ENCODE measurements at regions not wholly inside any gene's neighbourhood (a gene's known extent, or its start where the extent isn't known, plus 50 kb on each side); places are given as distances from the start of the nearest gene placed in this dataset.
A peak's percentile ranks its signal among the peaks of the same experiment; 100 is the strongest.
"Not testable (repeated sequence)": the region's sequence is repeated elsewhere in the genome, so short reads cannot be mapped to it uniquely, and the experiment has no call there.

DNA sequence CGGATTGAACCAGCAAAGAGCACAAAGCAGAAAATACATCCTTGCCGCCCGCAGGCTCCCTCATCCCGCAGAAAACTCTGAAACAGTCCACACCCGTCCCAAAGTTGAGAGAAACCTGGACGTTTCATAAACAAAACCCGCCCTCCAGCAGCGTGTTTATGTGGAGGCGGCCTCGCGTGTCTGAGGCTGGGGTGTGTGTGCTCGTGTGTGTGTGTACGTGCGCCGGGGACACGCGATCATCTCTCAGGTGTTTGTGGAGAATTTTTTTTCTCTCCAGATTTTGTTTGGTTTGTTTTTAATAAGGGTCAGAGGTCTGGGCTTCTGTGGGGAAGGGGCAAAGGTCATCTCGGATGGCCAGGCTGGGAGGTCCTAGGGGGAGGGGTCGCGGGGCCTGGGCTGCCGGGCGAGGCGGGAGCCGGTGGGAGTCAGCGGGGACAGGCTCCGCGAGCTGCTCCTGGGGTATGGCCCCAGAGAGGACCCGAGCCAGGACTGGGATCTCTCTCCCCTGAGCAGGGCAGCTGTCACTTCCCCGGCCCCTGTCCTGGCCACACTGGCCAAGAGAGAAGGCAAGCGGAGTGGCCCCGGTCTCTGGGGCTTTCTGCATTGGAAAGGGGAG, 206.4 kb downstream of the C9orf50 start:
- no peak for DNase-seq (ENCODE audit: low read depth in 2 of 2)

DNA sequence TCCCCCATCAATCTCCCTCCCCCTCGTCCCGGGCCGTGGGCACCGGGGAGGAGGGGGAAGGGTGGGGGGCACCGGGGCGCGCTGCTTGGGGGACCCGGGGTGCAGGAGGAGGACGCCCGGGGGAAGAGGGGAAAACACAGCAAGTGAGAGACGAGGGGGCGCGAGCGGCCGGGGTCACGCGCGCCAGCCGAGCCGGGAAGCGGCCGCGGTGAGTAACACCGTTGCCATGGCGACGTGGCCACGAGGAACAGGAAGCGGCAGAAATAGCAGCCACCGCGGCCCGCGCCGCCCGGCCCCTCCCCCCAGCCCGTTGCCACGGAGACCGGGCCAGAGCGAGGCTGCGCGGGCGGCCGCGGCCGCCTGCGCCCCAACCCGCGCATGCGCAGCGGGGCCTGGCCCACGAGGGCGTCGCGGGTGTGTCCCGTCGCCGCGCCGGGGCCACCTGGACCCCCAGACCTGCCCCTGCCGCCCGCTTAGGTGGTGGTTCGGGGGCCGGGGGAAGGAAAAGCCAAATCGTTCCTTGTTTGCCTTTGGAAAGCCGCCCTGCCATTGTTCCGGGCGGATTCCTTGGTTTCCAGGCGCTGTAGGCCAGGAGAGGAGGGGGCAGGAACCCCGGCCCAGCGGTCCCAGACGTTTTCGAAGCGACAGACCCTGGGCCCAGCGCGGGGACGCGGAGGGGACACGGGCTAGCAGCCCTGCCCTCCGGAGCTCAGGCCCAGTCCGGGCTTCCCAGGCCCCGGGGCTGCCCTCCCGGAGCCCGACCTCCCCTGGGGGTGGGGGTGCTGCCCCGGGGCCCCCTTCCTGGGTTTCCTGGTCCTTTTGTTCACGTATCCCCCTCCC, 207.1 kb downstream of the C9orf50 start:
- DNase-seq (ENCODE audit: low read depth in 2 of 2), result peak; percentile 92 to 94

DNA sequence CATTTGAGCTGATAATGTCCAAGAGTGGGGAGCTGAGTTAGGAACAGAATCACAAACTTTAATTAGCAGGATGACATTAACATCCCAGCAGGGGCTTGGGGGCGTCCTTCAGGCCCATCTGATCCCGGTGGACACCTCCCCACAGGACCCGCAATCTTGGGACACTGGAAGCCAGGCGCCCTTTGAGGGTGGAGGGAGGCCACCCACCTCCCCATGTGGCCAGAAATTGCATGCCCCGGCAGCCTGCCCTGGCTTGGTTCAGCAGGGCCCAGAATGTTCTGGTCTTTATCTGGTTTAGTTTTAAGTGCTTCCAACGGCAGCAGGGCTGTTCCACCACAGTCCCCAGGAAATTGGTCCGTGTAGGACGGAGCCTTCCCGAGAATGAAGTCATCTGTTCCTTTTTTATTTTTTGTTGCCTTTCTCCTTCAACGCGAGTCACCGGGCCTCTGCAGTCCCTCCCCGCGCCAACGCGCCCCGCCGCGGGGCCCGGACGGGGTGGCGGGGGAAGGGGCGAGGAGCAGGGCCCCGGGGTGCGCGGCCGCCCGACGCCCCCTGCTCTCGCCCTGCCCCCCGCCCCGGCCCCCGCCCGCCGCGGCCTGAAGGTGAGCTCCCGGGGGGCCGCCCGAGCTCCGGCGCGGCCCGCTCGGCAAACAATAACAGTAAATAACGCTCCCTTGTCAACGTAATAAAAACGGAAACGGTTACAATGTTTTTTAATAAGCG, 207.9 kb downstream of the C9orf50 start:
- DNase-seq (ENCODE audit: low read depth in 2 of 2), result peak; percentile 61 to 66

DNA sequence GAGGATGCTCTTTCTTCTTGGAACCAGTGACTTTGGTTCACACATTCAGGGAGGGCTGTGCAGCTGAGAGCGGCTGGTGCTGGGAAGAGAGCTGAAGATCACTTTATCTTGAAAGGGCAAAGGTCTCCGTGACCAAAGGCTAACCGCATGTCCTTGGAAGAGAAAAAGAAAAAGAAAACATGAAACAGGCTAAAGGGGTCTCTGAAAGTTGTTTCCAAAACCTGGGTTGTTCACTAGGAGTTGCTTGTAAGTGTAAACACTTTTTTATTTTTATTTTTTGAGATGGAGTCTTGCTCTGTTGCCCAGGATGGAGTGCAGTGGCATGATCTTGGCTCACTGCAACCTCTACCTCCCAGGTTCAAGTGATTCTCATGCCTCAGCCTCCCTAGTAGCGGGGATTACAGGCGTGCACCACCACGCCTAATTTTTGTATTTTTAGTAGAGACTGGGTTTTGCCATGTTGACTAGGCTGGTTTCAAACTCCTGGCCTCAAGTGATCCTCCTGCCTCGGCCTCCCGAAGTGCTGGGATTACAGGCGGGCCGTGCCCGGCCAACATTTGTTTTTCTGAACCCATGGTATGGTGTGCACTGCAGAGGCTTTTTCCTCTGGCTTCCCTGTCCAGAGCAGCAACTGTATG, 208.6 kb downstream of the C9orf50 start:
- not testable (repeated sequence) for DNase-seq (ENCODE audit: low read depth in 2 of 2)

DNA sequence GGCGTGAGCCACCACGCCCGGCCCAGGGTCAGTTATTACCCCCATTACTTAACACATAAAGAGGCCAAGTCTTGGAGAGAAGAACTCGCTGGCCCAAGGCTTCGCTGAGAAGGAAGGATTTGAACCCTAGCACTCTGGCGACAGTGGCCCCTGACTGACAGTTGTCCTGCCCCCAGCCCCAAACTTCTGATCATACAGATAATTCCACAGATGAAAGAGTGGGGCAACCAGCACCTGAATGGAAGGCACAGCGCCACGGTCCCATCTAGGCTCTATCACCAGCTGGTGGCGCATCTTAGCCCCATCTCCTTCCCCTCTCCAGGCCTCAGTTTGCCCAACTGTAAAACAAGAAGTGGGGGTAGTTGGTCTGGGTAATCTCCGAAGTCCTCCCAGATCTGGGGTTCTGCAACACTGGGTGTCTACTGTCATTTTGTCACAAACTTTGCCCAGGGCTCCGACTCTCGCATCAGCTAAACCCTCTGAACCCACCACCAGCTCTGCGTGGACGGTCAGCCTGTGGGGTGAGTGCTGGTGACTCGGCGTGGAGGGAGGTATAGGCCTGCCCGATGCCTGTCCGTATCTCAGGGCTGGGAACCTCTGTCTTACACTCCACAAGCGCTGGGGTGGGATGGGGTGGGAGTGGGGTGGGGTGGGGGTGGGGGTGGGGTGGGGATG, 209.3 kb downstream of the C9orf50 start:
- no peak for DNase-seq (ENCODE audit: low read depth in 2 of 2)

DNA sequence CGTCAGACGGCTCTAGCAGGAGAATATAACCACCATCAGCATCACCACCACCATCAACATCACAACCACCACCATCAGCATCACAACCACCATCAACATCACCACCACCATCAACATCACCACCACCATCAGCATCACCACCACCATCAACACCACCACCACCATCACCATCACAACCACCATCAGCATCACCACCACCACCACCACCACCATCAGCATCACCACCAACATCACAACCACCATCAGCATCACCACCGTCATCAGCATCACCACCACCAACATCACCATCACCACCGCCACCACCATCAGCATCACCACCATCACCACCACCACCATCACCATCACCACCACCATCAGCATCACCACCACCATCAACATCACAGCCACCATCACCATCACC, 210.7 kb downstream of the C9orf50 start:
- no peak for DNase-seq (ENCODE audit: low read depth in 2 of 2)

DNA sequence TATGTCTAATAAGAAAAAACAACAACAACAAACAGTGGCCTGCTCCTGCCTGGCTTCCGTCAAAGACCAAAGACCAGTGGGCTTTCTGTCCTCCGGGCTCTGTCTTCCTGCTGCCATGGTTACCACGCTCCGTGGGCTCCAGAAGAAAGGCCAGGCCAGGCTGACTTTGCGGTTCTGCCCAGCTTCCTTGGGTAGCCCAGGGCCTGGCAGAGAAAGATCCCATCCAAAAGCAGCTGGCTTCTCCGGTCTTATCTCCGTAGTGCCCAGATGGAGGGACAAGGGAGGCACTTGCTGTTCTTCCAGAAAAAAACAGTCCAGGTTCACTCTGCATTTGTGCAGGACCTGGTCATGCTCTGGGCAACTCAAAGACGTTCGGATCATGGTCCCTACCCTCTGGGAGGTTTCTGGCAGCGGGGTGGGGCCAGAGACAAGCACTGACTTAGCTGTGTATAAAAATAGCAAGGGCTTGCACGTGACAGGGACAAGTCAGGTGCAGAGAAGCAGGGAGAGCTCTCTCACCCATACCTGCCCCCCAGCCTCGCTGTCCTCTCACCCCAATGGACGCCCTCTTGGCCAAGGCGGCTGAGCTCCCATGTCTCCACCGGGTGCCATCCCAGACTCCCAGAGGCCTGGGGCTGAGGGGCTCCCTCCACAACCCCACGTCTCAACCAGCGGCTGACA, 212.2 kb downstream of the C9orf50 start:
- DNase-seq (ENCODE audit: low read depth in 2 of 2), result no peak

DNA sequence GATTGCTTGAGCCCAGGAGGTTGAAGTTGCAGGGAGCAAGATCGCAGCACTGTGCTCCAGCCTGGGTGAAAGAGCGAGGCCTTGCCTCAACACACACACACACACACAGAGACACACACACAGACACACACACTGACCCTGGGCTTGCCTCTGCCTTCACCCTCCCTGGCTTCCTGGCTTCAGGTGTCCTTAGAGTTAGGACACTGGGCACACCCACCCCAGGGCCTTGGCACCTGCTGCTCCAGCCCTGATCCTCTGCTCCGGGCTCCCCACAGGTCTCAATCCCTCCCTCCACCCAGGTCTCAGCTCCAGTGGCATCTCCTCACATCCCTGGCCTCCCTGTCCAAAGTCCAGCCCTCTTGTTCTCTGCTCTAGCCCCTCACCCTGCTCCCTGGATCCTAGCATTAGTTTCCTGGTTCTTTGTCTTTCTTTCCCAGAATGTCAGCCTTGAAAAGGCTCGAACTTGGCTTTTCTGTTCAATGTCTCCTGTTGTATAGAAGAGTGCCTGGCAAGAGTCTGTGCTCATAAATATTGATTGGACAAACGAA, 212.9 kb downstream of the C9orf50 start:
- DNase-seq (ENCODE audit: low read depth in 2 of 2), result no peak

DNA sequence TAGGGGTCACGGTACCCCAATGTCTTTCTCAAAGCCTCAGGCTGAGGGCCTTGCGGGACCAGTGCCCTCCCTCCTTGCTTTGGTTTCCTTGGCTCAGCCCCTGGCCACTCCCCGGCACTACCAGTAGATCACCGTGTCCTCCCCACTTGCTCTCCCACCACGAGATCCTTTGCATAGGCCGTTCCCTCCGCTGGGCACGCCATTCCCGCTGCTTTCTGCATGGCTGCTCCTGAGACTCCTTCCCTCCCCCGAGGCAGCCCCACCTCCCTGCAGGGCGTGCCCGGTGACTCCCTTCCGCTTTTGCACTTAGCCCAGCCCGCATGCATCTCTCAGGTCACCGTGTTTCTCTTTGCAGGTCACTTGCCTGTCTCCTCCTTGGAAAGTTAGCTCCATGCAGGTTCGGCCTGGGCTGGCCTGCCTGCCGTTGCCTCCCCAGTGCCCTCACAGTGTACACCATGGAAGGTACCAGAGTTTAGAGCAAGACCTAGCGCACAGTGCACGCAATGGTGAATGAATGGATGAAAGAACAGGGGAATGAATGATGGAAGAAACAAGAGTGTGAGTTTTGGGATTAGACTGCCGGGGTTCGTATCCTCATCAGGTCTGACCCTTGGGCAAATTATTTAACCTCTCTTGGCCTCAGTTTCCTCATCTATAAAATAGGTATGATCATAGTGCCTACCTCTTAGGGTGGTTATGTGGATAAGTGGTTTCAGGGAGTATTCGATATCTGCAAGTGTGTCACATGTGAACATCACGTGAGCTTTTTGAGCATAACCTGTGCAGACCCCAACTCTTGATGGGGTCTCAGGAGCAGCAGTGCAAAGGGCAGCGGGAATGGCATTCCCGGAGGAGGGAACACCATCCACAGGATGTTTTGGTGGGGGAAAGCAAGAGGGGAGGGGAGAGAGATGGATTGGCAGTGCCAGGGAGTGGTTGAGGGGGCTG, 214.3 kb downstream of the C9orf50 start:
- DNase-seq (ENCODE audit: low read depth in 2 of 2), result no peak

DNA sequence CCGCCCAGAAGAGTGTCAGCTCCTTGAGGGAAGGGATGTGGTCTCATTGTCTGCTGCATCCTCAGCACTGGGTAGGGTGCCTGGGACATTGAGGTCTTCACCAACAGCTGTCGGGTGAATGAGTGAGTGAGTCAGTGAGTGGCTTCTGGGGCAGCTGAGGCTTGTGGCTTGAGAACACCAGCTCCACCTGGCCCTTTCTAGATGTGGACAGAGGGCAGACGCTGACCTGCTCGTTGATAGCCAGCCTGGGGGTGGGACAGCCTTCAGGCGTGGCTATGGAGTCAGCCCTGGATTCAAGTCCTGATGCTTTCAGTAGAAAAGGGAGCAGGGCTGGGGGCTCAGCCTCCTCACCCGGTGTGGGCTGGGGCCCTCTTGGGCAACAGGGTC, 215.1 kb downstream of the C9orf50 start:
- DNase-seq (ENCODE audit: low read depth in 2 of 2), result no peak

DNA sequence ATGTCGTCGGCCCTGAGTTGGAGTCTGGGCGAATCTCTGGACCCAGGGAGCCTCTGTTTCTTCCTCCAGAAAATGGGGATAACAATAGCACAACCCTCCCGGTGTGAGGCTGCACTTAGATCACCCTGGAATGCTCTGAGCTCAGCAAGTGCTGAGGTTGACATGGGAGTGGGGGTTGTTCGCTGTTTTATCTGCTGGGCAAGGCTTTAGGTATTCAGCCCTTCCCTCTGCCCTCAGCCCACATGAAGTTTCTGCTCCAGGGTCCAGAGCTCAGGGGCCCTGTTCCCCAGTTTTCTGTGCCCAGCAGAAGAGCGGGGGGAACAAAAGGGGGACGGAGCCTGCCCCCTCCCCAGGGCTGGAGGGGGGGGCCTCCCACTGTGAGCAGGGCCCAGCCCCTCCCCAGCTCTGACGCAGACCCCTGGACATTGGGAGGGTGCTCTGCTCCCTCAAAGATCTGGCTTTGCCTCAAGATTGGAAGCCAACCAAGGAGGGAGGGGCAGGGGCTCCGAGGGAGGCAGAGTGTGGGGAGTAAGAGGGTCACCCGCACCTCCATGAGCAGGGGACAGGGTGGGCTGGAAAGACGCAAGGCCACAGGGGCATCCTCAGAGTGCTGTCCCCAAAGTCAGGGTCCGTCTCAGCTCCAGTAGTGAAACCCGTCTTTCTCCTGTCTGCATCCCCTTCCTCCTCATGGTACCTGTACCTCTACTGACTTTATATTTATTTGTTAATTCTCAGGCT, 215.6 kb downstream of the C9orf50 start:
- peak; percentile 74 to 76 for DNase-seq (ENCODE audit: low read depth in 2 of 2)

DNA sequence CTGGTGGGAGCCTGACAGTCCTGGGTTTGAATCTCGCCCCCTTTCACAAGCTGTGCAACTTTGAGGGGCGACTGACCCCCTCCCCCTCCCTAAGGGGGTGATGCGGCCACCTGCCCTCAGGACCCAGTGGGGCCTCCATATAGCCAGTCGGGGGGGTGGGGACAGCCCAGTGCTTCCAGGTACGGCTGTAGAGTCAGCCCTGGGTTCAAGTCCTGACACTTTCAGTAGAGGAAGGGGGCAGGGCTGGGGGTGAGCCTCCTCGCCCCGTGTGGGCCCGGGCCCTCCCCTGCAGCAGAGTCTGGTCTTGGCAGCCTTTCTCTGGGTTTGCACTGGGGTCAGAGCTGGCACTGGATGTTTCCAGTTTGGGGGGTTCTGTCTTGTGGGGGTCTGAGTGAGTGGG, 216.3 kb downstream of the C9orf50 start:
- DNase-seq (ENCODE audit: low read depth in 2 of 2), result no peak

DNA sequence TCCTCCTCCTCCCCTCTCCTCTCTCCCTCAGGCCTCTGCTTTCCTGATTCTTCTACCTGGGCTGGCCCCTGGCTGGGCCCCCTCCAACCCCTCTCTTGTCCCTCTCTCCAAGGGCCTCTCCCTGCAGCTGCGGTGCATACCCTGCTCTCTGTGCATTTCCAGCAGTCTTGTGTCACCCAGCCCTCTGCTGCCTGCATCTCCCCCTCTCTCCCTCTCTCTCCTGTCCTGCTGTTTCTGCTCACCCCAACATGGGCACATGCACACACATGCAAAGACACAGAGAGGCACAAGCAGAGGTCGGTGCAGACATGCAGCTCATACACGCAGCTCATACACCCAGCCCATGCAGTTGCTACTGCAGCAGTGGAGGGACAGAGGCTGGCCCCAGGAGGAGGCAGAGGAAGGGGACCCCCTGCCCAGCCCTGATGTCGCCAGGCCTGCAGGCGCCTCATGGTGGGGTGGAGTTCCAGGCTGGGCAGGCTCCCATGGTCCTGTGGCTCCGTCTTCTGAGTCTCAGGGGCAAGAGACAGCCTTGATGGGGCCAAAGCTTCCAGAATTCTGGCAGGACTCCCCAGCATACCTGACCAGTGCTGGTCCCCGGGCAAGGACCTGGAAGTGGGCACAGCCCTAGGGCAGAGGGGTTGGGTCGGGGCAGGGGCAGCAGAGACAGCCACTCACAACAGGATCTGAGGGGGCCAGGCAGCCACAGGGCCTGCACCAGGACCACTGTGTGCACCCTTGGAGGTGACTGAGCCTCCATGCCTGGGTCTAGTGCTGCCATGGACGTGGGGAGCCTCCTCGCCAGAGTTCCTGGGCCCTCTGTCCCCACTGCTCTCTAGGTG, 216.9 kb downstream of the C9orf50 start:
- no peak for DNase-seq (ENCODE audit: low read depth in 2 of 2)

DNA sequence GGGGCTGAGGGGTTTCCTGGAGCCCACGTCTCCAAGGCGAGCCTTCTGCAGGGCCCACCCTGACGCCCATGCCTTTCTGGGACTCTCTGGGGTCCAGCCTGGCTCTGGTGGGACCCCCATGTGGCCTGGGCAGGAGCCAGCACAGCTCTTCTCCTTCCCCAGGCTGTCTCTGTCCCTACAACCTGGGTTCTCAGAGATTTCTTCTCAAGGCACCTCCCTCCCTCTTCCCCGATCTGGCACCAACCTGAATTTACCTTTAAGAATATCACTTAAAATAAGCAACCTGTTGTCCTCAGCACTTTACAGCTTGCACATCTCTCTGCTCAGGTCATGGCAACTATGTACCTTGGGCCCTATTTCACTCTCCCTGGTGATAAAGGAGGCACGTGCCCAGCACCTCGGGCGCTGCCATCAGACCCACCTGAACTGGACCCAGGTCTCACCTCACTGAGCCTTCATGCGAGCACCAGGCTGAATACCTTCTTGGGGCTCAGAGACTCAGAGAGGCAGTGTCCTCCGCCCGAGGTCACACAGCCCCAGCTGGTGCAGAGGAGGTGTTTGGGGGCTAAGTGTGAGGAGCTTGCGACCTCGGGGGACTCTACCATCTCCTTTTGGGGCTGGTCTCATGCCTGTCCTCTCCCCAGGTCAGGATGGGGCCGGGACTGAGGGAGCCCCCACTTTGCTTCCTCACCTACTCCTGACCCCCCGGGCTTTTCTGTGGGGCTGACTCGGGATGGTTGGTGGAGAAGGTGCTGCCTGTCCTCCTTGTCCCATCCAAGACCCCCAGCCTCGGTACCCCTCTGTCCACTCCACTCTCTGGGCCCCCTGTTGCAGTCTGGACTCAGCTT, 217.7 kb downstream of the C9orf50 start:
- DNase-seq (ENCODE audit: low read depth in 2 of 2), result no peak

DNA sequence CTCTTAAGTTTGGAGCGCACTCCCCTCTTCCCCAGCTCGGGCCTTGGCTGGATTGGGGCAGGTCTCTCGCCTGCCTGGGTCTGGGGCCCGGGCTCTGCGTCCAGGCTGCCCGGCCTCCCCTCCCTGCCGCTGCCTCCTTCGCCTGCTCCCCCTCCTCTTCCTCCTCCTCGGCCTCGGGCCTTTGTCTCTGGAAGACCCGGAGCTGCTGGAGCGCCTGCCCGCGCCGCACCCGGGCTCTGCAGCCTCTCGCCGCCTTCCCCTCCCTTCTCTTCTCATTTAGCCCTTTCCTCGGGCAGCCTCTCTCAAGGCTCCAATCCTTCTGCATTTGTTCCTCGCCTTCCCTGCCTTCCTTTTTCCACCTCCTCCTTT, 218.5 kb downstream of the C9orf50 start:
- DNase-seq (ENCODE audit: low read depth in 2 of 2), result no peak

DNA sequence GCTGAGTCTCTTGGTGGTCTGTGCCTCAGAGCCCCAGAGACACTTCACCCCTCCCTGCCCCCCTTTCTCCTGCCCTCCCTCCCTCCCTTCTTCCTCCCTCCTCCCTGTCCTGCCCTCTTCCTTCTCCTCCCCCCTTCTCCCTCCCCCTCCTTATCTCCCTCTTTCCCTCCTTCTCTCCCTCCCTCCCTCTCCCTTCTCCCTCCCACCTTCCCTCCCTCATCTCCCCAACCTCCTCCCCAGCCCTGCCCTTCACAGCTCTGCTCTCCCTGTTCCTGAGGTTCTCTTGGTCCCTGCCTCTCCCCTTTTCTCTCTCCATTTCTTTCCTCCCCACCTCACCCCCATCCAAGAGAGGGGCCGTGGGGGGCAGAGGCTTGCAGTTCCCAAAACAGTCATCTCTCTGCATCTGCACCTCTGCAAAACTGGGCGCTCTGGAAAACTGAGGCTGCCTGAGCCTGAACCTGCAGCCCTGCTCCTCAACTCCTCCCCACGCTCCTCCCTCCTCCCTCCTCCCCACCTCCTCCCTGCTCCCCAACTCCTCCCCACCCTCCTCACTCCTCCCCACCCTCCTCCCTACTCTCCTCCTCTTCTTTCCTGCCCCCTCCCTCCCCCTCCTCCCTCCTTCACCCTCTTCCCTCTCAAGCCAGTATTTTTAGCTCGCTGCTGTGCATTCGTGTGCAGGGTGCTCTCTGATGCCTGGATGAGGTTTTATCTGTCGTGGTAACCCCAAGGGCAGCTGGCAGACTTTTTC, 219.1 kb downstream of the C9orf50 start:
- DNase-seq (ENCODE audit: low read depth in 2 of 2), result no peak

All from fibroblast of skin of left quadriceps (primary cell).